ENCODE measurements at regions not wholly inside any gene's neighbourhood (a gene's known extent, or its start where the extent isn't known, plus 50 kb on each side); places are given as distances from the start of the nearest gene placed in this dataset.

- DNase-seq (ENCODE audit: low read depth), result no peak
Observed at GRCh38 chr11:115897707-115898106, 393.5 kb upstream of the CADM1 start.

GRCh38 chr11:115896084-115896483 lies 391.9 kb upstream of the CADM1 start:
- no peak for DNase-seq (ENCODE audit: low read depth)

GRCh38 chr11:115895594-115895993 lies 391.4 kb upstream of the CADM1 start:
- DNase-seq (ENCODE audit: low read depth), result no peak

- no peak for DNase-seq (ENCODE audit: low read depth)
Observed at GRCh38 chr11:115894176-115894575, 390.0 kb upstream of the CADM1 start.

- DNase-seq (ENCODE audit: low read depth), result no peak
Observed at GRCh38 chr11:115893461-115894099, 389.4 kb upstream of the CADM1 start.

GRCh38 chr11:115892016-115892415 lies 387.8 kb upstream of the CADM1 start:
- no peak for DNase-seq (ENCODE audit: low read depth)

- DNase-seq (ENCODE audit: low read depth), result no peak
Observed at GRCh38 chr11:115891581-115891980, 387.4 kb upstream of the CADM1 start.

- DNase-seq (ENCODE audit: low read depth), result no peak
Observed at GRCh38 chr11:115890500-115890899, 386.3 kb upstream of the CADM1 start.

- no peak for DNase-seq (ENCODE audit: low read depth)
Observed at GRCh38 chr11:115889712-115890111, 385.5 kb upstream of the CADM1 start.

GRCh38 chr11:115887727-115888126 lies 383.5 kb upstream of the CADM1 start:
- DNase-seq (ENCODE audit: low read depth), result no peak

- DNase-seq (ENCODE audit: low read depth), result no peak
Observed at GRCh38 chr11:115887316-115887715, 383.1 kb upstream of the CADM1 start.

GRCh38 chr11:115886422-115886733 lies 382.2 kb upstream of the CADM1 start:
- DNase-seq (ENCODE audit: low read depth), result no peak

- DNase-seq (ENCODE audit: low read depth), result no peak
Observed at GRCh38 chr11:115885535-115886421, 381.6 kb upstream of the CADM1 start.

GRCh38 chr11:115884800-115885534 lies 380.8 kb upstream of the CADM1 start:
- DNase-seq (ENCODE audit: low read depth), result no peak

- DNase-seq (ENCODE audit: low read depth), result no peak
Observed at GRCh38 chr11:115874843-115875242, 370.6 kb upstream of the CADM1 start.

GRCh38 chr11:115873813-115874212 lies 369.6 kb upstream of the CADM1 start:
- DNase-seq (ENCODE audit: low read depth), result no peak

- DNase-seq (ENCODE audit: low read depth), result no peak
Observed at GRCh38 chr11:115872416-115872815, 368.2 kb upstream of the CADM1 start.

GRCh38 chr11:115871161-115871760 lies 367.0 kb upstream of the CADM1 start:
- DNase-seq (ENCODE audit: low read depth), result no peak

GRCh38 chr11:115869780-115870431 lies 365.7 kb upstream of the CADM1 start:
- no peak for DNase-seq (ENCODE audit: low read depth)

GRCh38 chr11:115869131-115869530 lies 364.9 kb upstream of the CADM1 start:
- no peak for DNase-seq (ENCODE audit: low read depth)

- DNase-seq (ENCODE audit: low read depth), result no peak
Observed at GRCh38 chr11:115860246-115860645, 356.0 kb upstream of the CADM1 start.

GRCh38 chr11:115848611-115849010 lies 344.4 kb upstream of the CADM1 start:
- peak; percentile 61 for DNase-seq (ENCODE audit: low read depth)

All from stromal cell of bone marrow (primary cell).